ENCODE measurements at regions not wholly inside any gene's neighbourhood (a gene's known extent, or its start where the extent isn't known, plus 50 kb on each side); places are given as distances from the start of the nearest gene placed in this dataset.

DNA sequence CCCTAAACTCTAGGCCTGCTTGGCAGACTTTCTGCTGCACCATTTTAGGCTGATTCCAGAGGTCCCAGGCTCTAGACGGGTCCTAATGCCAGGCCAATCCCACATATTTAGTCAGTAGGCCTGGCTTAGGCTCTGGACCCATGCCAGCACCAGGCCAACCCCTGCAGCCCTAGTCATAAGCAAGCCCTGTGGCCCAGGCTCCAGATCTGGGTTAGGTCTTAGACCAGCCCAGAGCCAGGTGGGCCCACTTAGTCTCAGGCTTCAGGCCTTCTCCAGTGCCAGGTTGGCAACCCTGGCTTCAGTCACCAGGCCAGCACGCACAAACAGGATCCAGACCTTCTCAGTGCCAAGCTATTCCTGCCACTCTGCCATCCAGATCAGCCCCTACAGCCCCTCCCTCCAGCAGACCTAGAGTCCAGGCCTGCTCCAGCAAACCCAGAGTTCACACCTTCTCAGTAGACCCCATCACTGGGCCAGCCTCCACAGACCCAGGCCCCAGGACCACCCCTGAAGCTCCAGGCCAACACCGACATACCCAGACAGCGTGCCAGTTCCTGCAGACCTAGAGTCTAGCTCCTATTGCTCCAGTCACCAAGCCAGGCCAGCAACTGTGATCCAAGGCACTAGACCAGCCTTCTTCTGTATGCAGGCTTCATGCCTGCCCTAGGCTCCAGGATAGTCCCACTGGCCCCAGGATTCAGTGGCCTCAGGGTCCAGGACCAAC, 467.6 kb downstream of the RWDD3 start:
- TF ChIP-seq, protein P1, sequence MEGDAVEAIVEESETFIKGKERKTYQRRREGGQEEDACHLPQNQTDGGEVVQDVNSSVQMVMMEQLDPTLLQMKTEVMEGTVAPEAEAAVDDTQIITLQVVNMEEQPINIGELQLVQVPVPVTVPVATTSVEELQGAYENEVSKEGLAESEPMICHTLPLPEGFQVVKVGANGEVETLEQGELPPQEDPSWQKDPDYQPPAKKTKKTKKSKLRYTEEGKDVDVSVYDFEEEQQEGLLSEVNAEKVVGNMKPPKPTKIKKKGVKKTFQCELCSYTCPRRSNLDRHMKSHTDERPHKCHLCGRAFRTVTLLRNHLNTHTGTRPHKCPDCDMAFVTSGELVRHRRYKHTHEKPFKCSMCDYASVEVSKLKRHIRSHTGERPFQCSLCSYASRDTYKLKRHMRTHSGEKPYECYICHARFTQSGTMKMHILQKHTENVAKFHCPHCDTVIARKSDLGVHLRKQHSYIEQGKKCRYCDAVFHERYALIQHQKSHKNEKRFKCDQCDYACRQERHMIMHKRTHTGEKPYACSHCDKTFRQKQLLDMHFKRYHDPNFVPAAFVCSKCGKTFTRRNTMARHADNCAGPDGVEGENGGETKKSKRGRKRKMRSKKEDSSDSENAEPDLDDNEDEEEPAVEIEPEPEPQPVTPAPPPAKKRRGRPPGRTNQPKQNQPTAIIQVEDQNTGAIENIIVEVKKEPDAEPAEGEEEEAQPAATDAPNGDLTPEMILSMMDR (IDR thresholded peaks at IDR 0.05), result no peak
- no peak for TF ChIP-seq ZFX (IDR thresholded peaks at IDR 0.05; ENCODE audit: borderline replicate concordance)
